Progenitor cell of endocrine pancreas (in vitro differentiated cells): ENCODE measurements at regions not wholly inside any gene's neighbourhood (a gene's known extent, or its start where the extent isn't known, plus 50 kb on each side); places are given as distances from the start of the nearest gene placed in this dataset.

Experiments used
- DNase-seq: peaks from one replicate; pipeline ENCODE4 v3.0.0; 2021; ENCODE audit warnings: low spot score; ENCODE audit not compliant: unreplicated experiment
- H3K27ac Mint-ChIP-seq: 2 replicates; pipeline ENCODE4 v1.8.0; 2021; ENCODE audit warnings: mild to moderate bottlenecking, moderate library complexity, mixed read lengths
- H3K27me3 Mint-ChIP-seq: 2 replicates; pipeline ENCODE4 v1.8.0; 2021; ENCODE audit warnings: mixed read lengths
- H3K36me3 Mint-ChIP-seq: 2 replicates; pipeline ENCODE4 v1.8.0; 2022; ENCODE audit warnings: mixed read lengths; ENCODE audit not compliant: insufficient read depth
- H3K4me1 Mint-ChIP-seq: 2 replicates; pipeline ENCODE4 v1.8.0; 2021; ENCODE audit warnings: low read depth, mixed read lengths
- H3K4me3 Mint-ChIP-seq: 2 replicates; pipeline ENCODE4 v1.8.0; 2021; ENCODE audit warnings: low read depth, mild to moderate bottlenecking, moderate library complexity, mixed read lengths
- H3K9me3 Mint-ChIP-seq: 2 replicates; pipeline ENCODE4 v1.8.0; 2021; ENCODE audit warnings: low read depth, mixed read lengths
- TF ChIP-seq, protein P1 (sequence below): fragments of 200-600 bp; sonication (generic); IDR thresholded peaks from one replicate; pipeline ENCODE4 v1.5.0; 2021; ENCODE audit warnings: antibody characterized with exemption, mild to moderate bottlenecking; ENCODE audit not compliant: unreplicated experiment

DNA sequence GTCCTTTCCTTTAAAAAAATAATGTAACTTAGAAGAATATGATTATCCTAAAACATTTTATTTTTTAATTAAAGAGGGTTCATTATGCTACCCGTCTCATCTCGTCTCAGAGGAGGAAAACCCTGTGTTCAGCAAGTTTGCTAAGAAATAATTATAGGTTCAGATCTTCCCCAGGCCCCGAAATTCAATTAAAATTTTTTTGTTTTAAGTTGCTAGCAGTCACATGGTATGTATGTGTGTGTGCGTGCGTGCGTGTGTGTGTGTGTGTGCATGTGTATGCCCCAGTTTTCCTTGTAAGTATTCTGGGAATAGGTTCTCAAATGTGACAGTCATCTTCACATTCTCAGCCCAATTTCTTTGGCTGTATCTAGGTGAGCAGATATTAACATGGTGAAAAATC is 86.6 kb upstream of the HOXC13 start:
- Mint-ChIP-seq H3K27me3 (peaks cover 70% of the 10 kb centered on the region), H3K4me3 (no peak overlapping the region), H3K36me3 (no peaks in the 10 kb centered on the region), H3K9me3 (no peaks in the 10 kb centered on the region), H3K4me1 (no peaks in the 10 kb centered on the region), H3K27ac (no peak overlapping the region)
- TF ChIP-seq, protein P1, sequence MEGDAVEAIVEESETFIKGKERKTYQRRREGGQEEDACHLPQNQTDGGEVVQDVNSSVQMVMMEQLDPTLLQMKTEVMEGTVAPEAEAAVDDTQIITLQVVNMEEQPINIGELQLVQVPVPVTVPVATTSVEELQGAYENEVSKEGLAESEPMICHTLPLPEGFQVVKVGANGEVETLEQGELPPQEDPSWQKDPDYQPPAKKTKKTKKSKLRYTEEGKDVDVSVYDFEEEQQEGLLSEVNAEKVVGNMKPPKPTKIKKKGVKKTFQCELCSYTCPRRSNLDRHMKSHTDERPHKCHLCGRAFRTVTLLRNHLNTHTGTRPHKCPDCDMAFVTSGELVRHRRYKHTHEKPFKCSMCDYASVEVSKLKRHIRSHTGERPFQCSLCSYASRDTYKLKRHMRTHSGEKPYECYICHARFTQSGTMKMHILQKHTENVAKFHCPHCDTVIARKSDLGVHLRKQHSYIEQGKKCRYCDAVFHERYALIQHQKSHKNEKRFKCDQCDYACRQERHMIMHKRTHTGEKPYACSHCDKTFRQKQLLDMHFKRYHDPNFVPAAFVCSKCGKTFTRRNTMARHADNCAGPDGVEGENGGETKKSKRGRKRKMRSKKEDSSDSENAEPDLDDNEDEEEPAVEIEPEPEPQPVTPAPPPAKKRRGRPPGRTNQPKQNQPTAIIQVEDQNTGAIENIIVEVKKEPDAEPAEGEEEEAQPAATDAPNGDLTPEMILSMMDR: no peak
- no peak for DNase-seq

DNA sequence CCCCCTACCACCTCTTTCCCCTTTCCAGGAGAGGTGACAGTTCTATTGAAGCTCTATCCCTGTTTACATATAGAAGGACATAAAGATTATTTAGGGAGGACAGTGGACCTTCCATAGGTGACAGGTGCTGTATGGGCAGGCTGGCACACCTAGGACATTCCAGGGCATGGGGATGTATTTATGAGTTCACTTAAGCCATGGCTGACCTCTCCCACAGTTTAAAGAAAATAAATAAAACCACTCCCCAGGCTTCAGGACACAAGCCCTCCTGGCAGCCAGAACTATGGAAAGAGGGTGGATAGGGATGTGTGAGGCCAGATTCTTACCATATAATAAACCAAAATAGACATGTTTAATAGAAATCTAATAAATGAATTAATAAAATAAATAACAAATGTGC is 85.6 kb upstream of the HOXC13 start:
- no peaks in the 10 kb centered on the region for H3K9me3 Mint-ChIP-seq
- H3K4me3 Mint-ChIP-seq: no peak overlapping the region
- no peak overlapping the region for H3K27ac Mint-ChIP-seq
- no peak for DNase-seq
- H3K36me3 Mint-ChIP-seq: no peaks in the 10 kb centered on the region
- no peaks in the 10 kb centered on the region for H3K4me1 Mint-ChIP-seq
- TF ChIP-seq, protein P1: no peak
- H3K27me3 Mint-ChIP-seq: peaks cover 62% of the 10 kb centered on the region

DNA sequence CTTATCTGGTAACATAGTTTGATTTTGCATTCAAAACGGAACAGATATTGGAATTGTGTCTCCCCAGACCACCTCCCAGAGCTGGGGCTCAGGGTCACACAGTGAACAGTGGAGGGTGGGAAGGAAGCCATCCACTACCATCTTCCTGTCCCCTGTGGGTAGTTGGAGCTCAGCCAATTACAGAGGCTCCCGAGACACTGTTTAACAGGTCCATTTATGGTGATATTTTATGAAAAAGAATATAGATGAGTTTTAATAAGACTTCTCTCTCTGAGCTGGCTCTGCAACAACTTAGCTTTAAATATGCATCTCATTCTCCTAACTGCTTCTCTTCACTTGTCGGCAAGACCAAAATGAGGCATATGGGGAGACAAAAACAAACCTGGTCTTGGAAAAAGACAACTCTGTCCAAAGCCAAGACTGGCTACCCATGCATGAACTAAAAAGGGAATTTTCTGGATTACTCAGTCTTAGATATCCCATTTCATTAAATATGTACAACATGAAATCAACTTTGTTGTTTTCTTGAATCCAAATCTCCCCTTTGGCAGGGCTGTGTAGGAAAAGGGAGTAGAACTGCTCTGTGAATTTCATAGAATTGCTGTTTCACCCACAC is 83.8 kb upstream of the HOXC13 start:
- H3K4me3 Mint-ChIP-seq: no peak overlapping the region
- H3K9me3 Mint-ChIP-seq: no peaks in the 10 kb centered on the region
- TF ChIP-seq, protein P1: no peak
- H3K27ac Mint-ChIP-seq: no peak overlapping the region
- H3K4me1 Mint-ChIP-seq: no peaks in the 10 kb centered on the region
- DNase-seq: no peak
- H3K36me3 Mint-ChIP-seq: no peaks in the 10 kb centered on the region
- H3K27me3 Mint-ChIP-seq: peaks cover 46% of the 10 kb centered on the region

DNA sequence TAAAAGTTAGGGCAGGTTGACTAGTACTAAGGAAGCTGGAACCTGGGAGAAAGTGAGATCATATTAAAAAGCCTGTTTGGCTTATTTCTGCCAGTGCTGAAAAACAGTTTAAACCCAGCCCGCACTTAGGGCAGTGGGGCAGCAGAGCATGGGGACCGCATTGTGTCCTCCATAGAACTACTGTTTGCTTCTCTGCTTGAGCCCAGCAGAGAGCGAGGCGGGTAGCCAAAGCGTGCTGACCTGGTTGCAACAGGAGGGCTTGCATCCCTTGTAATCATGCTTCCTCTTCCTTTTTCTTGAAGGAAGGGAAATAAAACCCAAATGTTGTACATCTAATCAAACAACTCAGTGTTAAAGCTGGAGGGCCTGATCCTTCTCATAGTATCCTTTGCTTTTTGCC is 82.5 kb upstream of the HOXC13 start:
- TF ChIP-seq, protein P1: no peak
- Mint-ChIP-seq H3K4me3 (no peak overlapping the region), H3K27ac (no peak overlapping the region), H3K9me3 (no peaks in the 10 kb centered on the region), H3K27me3 (peaks cover 44% of the 10 kb centered on the region), H3K36me3 (no peaks in the 10 kb centered on the region), H3K4me1 (no peaks in the 10 kb centered on the region)
- DNase-seq: no peak

DNA sequence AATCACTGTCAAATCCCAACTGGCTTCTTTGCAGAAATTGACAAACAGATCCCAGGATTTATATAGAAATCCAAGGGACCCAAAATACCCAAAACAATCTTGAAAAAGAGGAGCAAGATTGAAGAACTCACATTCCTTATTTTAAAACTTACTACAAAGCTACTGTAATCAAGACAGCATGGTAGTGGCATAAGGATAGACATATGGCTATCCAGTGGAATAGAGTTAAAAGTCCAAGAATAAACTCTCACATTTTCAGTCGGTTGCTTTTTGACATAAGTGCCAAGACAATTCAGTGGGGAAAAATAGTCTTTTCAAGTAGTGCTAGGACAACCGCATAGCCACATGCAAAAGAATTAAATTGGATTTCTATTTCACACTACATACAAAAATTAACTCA is 81.0 kb upstream of the HOXC13 start:
- H3K4me1 Mint-ChIP-seq: no peaks in the 10 kb centered on the region
- no peaks in the 10 kb centered on the region for H3K9me3 Mint-ChIP-seq
- no peak overlapping the region for H3K27ac Mint-ChIP-seq
- no peak for DNase-seq
- peaks cover 41% of the 10 kb centered on the region for H3K27me3 Mint-ChIP-seq
- H3K36me3 Mint-ChIP-seq: no peaks in the 10 kb centered on the region
- no peak overlapping the region for H3K4me3 Mint-ChIP-seq
- TF ChIP-seq, protein P1: no peak
